GM10266 (cell line): ENCODE measurements at regions not wholly inside any gene's neighbourhood (a gene's known extent, or its start where the extent isn't known, plus 50 kb on each side); places are given as distances from the start of the nearest gene placed in this dataset.

Experiments
- DNase-seq: peaks from one replicate; pipeline ENCODE4 v3.0.0; 2012; ENCODE audit errors: extremely low spot score
- CTCF ChIP-seq: IDR thresholded peaks from 2 replicates; pipeline ENCODE4 v1.5.1; 2012; ENCODE audit warnings: mild to moderate bottlenecking, low read depth; ENCODE audit not compliant: control insufficient read depth, insufficient read depth; ENCODE audit errors: missing control alignments

- TF ChIP-seq CTCF, result no peak
- DNase-seq, result no peak
These were observed 200.7 kb downstream of the RAD51AP2 start for GRCh38 chr2:17317439-17317976.

GRCh38 chr2:17313261-17313660, 205.0 kb downstream of the RAD51AP2 start:
- DNase-seq, result no peak
- no peak for TF ChIP-seq CTCF

- DNase-seq, result no peak
- TF ChIP-seq CTCF, result no peak
These were observed 206.3 kb downstream of the RAD51AP2 start for GRCh38 chr2:17311771-17312511.

GRCh38 chr2:17311106-17311619, 207.1 kb downstream of the RAD51AP2 start:
- TF ChIP-seq CTCF, result no peak
- DNase-seq, result no peak

GRCh38 chr2:17309741-17310339, 208.4 kb downstream of the RAD51AP2 start:
- peak; percentile 77 for TF ChIP-seq CTCF

GRCh38 chr2:17309181-17309580, 209.1 kb downstream of the RAD51AP2 start:
- no peak for TF ChIP-seq CTCF
- no peak for DNase-seq

More at GRCh38 chr2:17309741-17310339, 208.4 kb downstream of the RAD51AP2 start:
- DNase-seq, result peak; percentile 41

GRCh38 chr2:17306706-17307105, 211.5 kb downstream of the RAD51AP2 start:
- no peak for DNase-seq
- no peak for TF ChIP-seq CTCF
